Panc1 (cell line): ENCODE measurements at regions not wholly inside any gene's neighbourhood (a gene's known extent, or its start where the extent isn't known, plus 50 kb on each side); places are given as distances from the start of the nearest gene placed in this dataset.

Experiments used
- ATAC-seq: fragments of 200-7000 bp; cut with Tn5 transposase; 2 replicates; pipeline ENCODE4 v1.9.1; 2020; ENCODE audit warnings: mild to moderate bottlenecking, moderate library complexity
- BruUV-seq: library from RNA; stranded (reverse); fragments of 400-500 nt; replicated peaks from 2 replicates; lab custom pipeline; 2021; lab: Mats Ljungman, UMichigan
- CTCF ChIA-PET: fragments of 300-600 bp; sonication (Branson Sonifier 250); formaldehyde crosslinking; loops from one replicate; lab custom pipeline; 2022; ENCODE audit warnings: antibody characterized with exemption; lab: Charles Lee
- POLR2A ChIA-PET: fragments of 300-600 bp; sonication (Branson Sonifier 250); formaldehyde crosslinking; loops from one replicate; lab custom pipeline; 2022; ENCODE audit warnings: antibody characterized with exemption; lab: Charles Lee
- DNase-seq: peaks from one replicate; pipeline ENCODE4 v3.0.0-alpha.2; 2010; ENCODE audit warnings: low read depth, low spot score
- H3K27ac ChIP-seq: 2 replicates; pipeline ENCODE4 v1.5.1; 2011; ENCODE audit warnings: mild to moderate bottlenecking, low read length, inconsistent platforms
- H3K27me3 ChIP-seq: fragments of 200-500 bp; sonication (Bioruptor generic); 2 replicates; pipeline ENCODE4 v1.6.0; 2014; ENCODE audit warnings: low read length, inconsistent platforms; ENCODE audit not compliant: control insufficient read depth, insufficient read depth
- H3K36me3 ChIP-seq: fragments of 200-500 bp; sonication (Bioruptor generic); 2 replicates; pipeline ENCODE4 v1.5.1; 2014; ENCODE audit warnings: inconsistent platforms, mild to moderate bottlenecking, low read length, moderate library complexity; ENCODE audit not compliant: control insufficient read depth, insufficient read depth
- H3K4me1 ChIP-seq: 2 replicates; pipeline ENCODE4 v1.5.1; 2011; ENCODE audit warnings: inconsistent platforms, mild to moderate bottlenecking, low read length, moderate library complexity; ENCODE audit not compliant: control insufficient read depth, insufficient read depth
- H3K4me3 ChIP-seq, 2 experiments: 2 replicates each; pipeline ENCODE4 v1.5.1; 2011 to 2012; ENCODE audit warnings: low read depth in 2 of 2, low read length in 2 of 2, mild to moderate bottlenecking in 2 of 2, inconsistent platforms in 1 of 2, moderate library complexity in 1 of 2
- H3K9me3 ChIP-seq: fragments of 200-500 bp; sonication (Bioruptor generic); 2 replicates; pipeline ENCODE4 v1.5.1; 2014; ENCODE audit warnings: low read depth, mild to moderate bottlenecking, inconsistent platforms, low read length, moderate library complexity; ENCODE audit not compliant: control insufficient read depth, insufficient read depth
- POLR2AphosphoS5 ChIP-seq: IDR thresholded peaks from 2 replicates; pipeline ENCODE4 v1.6.1; 2012; ENCODE audit warnings: mild to moderate bottlenecking, low read depth, low read length, moderate library complexity
- REST ChIP-seq, 2 experiments: IDR thresholded peaks; 2 replicates each; pipeline ENCODE4 v1.6.1; 2011 to 2012; ENCODE audit warnings: low read depth in 2 of 2, control low read depth in 1 of 2, low read length in 1 of 2, mild to moderate bottlenecking in 1 of 2, moderate library complexity in 1 of 2; ENCODE audit not compliant: insufficient read depth in 1 of 2
- SIN3A ChIP-seq: IDR thresholded peaks from 2 replicates; pipeline ENCODE4 v1.6.1; 2012; ENCODE audit warnings: low read depth, mild to moderate bottlenecking, low read length, moderate library complexity, borderline replicate concordance; ENCODE audit not compliant: insufficient read depth
- TCF7L2 ChIP-seq: IDR thresholded peaks from 2 replicates; pipeline ENCODE4 v1.6.1; 2011; ENCODE audit warnings: mild to moderate bottlenecking, low read depth, low read length, inconsistent platforms
- in situ Hi-C: cut with HindIII; loops from 2 replicates; pipeline ENCODE4 v1.10.0; 2016; ENCODE audit warnings: low sequenced_read_pairs, low pct_unique_long_range_greater_than_20kb
- intact Hi-C: fragments of 100-400 bp; cut with micrococcal nuclease; formaldehyde crosslinking; loops from one replicate; pipeline ENCODE4 v1.10.0; 2022; ENCODE audit not compliant: unreplicated experiment
- TF ChIP-seq, protein P1 (sequence below): fragments of 450-650 bp; IDR thresholded peaks from 2 replicates; pipeline ENCODE4 v1.5.1; 2017; ENCODE audit warnings: mild to moderate bottlenecking

DNA sequence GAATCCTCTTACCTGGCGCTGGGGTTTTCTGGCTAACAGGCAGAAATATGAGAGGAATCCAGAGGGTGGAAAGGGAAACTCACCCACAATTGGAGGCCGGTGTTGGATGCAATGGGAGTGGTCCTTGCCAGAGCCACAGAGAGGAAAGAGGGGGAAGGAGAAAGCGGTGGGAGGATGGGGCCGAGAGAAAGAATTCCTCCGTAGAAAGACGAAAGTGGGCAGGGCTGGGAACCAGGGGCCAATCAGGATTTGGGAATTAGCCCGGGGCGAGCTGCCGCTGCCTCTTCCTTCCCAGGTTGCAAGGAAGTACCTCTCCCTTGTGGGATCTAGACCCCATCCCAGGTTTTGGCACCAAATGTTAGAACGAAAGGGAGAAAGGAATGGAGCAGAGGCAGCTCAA, 83.1 kb upstream of the SPIN4 start:
- H3K36me3 ChIP-seq: no peaks in the 10 kb centered on the region
- no peaks in the 10 kb centered on the region for H3K27me3 ChIP-seq
- intact Hi-C loops (no loop called here), in situ Hi-C loops (no loop called here)
- POLR2A ChIA-PET: no interaction called here
- H3K4me1 ChIP-seq: no peaks in the 10 kb centered on the region
- TF ChIP-seq TCF7L2: no peak
- TF ChIP-seq, protein P1, sequence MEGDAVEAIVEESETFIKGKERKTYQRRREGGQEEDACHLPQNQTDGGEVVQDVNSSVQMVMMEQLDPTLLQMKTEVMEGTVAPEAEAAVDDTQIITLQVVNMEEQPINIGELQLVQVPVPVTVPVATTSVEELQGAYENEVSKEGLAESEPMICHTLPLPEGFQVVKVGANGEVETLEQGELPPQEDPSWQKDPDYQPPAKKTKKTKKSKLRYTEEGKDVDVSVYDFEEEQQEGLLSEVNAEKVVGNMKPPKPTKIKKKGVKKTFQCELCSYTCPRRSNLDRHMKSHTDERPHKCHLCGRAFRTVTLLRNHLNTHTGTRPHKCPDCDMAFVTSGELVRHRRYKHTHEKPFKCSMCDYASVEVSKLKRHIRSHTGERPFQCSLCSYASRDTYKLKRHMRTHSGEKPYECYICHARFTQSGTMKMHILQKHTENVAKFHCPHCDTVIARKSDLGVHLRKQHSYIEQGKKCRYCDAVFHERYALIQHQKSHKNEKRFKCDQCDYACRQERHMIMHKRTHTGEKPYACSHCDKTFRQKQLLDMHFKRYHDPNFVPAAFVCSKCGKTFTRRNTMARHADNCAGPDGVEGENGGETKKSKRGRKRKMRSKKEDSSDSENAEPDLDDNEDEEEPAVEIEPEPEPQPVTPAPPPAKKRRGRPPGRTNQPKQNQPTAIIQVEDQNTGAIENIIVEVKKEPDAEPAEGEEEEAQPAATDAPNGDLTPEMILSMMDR: no peak
- TF ChIP-seq REST (IDR thresholded peaks at IDR 0.05; ENCODE audit: insufficient read depth in 1 of 2, low read depth in 2 of 2, low read length in 1 of 2): no peak
- TF ChIP-seq SIN3A: no peak
- TF ChIP-seq POLR2AphosphoS5: no peak
- ATAC-seq (no peak), DNase-seq (no peak)
- H3K9me3 ChIP-seq: no peaks in the 10 kb centered on the region
- H3K4me3 ChIP-seq: no peak overlapping the region
- BruUV-seq: no TSS peak
- no peak overlapping the region for H3K27ac ChIP-seq
- CTCF ChIA-PET: no interaction called here

GRCh38 chrX:63430026-63430425, 78.9 kb upstream of the SPIN4 start:
- no peak overlapping the region for H3K4me3 ChIP-seq
- H3K36me3 ChIP-seq: no peaks in the 10 kb centered on the region
- in situ Hi-C loops: no loop called here
- CTCF ChIA-PET: no interaction called here
- no TSS peak for BruUV-seq
- DNase-seq (no peak), ATAC-seq (no peak)
- H3K9me3 ChIP-seq: no peaks in the 10 kb centered on the region
- H3K4me1 ChIP-seq: no peaks in the 10 kb centered on the region
- no peak overlapping the region for H3K27ac ChIP-seq
- no peak for TF ChIP-seq REST (IDR thresholded peaks at IDR 0.05; ENCODE audit: insufficient read depth in 1 of 2, low read depth in 2 of 2, low read length in 1 of 2)
- TF ChIP-seq, protein P1: peak; percentile 10; the same call in 1 of the 2 replicates
- H3K27me3 ChIP-seq: no peaks in the 10 kb centered on the region
- intact Hi-C loops: no loop called here
- POLR2A ChIA-PET: no interaction called here
